ENCODE measurements at regions not wholly inside any gene's neighbourhood (a gene's known extent, or its start where the extent isn't known, plus 50 kb on each side); places are given as distances from the start of the nearest gene placed in this dataset.

DNA sequence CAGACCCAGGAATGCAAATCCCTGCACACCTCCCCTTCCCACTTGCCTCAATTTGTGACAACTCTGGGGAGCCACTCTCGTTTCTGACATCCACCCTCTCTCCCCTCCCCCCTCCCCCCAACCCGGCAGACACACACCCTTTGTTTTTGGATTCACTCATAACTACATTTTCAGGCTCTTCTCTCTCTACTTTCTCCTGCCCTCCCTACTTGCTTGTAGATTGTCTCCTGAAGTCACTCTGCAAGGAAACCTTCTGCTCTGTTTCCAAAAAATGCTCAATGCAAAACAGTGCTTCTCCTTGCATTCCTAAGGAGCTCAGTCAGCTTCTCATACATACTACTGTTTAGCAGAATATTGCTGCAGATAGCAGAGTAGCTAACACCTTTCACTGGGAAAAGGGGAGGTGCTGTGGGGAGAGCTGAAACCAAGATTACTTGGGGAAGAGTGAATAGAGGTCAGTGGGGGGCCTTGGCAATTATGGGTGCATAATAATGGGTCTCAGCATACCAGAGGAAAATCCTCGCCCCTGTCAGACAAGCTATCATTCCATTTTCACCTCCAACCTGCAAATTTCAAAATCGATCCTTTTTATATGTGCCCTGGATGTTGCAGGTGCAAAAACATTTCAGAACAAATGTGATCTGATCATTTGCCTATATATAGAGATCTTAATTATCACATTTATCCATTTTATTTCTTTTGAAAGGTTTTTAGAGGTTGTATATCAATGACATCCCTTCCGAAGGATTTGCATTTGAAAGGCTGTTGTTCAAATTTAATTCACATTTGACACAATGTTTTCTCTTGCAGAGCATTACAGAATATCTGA lies 1860.7 kb upstream of the WWC1 start:
- TF ChIP-seq, protein P1, sequence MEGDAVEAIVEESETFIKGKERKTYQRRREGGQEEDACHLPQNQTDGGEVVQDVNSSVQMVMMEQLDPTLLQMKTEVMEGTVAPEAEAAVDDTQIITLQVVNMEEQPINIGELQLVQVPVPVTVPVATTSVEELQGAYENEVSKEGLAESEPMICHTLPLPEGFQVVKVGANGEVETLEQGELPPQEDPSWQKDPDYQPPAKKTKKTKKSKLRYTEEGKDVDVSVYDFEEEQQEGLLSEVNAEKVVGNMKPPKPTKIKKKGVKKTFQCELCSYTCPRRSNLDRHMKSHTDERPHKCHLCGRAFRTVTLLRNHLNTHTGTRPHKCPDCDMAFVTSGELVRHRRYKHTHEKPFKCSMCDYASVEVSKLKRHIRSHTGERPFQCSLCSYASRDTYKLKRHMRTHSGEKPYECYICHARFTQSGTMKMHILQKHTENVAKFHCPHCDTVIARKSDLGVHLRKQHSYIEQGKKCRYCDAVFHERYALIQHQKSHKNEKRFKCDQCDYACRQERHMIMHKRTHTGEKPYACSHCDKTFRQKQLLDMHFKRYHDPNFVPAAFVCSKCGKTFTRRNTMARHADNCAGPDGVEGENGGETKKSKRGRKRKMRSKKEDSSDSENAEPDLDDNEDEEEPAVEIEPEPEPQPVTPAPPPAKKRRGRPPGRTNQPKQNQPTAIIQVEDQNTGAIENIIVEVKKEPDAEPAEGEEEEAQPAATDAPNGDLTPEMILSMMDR (IDR thresholded peaks at IDR 0.05; ENCODE audit: insufficient read depth, low read length, poor library complexity, severe bottlenecking), result no peak
- TF ChIP-seq EZH2phosphoT487 (conservative IDR thresholded peaks at IDR 0.05; ENCODE audit: low read length), result no peak

Data from SU-DHL-6 (cell line).